CD4-positive, alpha-beta T cell (primary cell): ENCODE measurements at regions not wholly inside any gene's neighbourhood (a gene's known extent, or its start where the extent isn't known, plus 50 kb on each side); places are given as distances from the start of the nearest gene placed in this dataset.

Experiments used
- ATAC-seq: fragments of 200-7000 bp; cut with Tn5 transposase; one replicate; pipeline ENCODE4 v1.10.0; 2022; ENCODE audit warnings: mild to moderate bottlenecking; ENCODE audit not compliant: poor library complexity
- CTCF ChIA-PET: fragments of 350-600 bp; sonication (Branson Sonifier 250); formaldehyde crosslinking; loops from one replicate; lab custom pipeline; 2021; ENCODE audit warnings: antibody characterized with exemption, inconsistent platforms; lab: Charles Lee
- POLR2A ChIA-PET: fragments of 350-600 bp; sonication (Branson Sonifier 250); formaldehyde crosslinking; loops from one replicate; lab custom pipeline; 2021; ENCODE audit warnings: antibody characterized with exemption, inconsistent platforms; lab: Charles Lee
- DNase-seq, 14 experiments: peaks; one replicate each; pipeline ENCODE4 v3.0.0-alpha.2; 2013 to 2020; ENCODE audit warnings: mixed read lengths in 2 of 14
- H3K27ac ChIP-seq, 2 donors: one replicate each; pipeline versions ENCODE4 v1.5.1 to v1.7.0; 2013; ENCODE audit warnings: low read length in 2 of 2, low read depth in 1 of 2, mild to moderate bottlenecking in 1 of 2
- H3K27me3 ChIP-seq, 2 experiments: 1 replicate in 1 of 2; 2 replicates in 1 of 2; pipeline versions ENCODE4 v1.6.1 to v1.7.0; 2013; ENCODE audit warnings: low read length in 2 of 2, control low read depth in 1 of 2, mild to moderate bottlenecking in 1 of 2, moderate library complexity in 1 of 2; ENCODE audit not compliant: insufficient read depth in 2 of 2, control insufficient read depth in 1 of 2
- H3K36me3 ChIP-seq: one replicate; pipeline ENCODE4 v1.6.1; 2013; ENCODE audit warnings: low read length, control low read depth; ENCODE audit not compliant: insufficient read depth
- H3K4me1 ChIP-seq: one replicate; pipeline ENCODE4 v1.6.1; 2013; ENCODE audit warnings: low read length, control low read depth; ENCODE audit not compliant: insufficient read depth
- H3K4me3 ChIP-seq: one replicate; pipeline ENCODE4 v1.5.1; 2013; ENCODE audit warnings: mild to moderate bottlenecking, low read length, moderate library complexity
- H3K9me3 ChIP-seq, 2 experiments: 1 replicate in 1 of 2; 2 replicates in 1 of 2; pipeline versions ENCODE4 v1.6.1 to v1.7.0; 2013; ENCODE audit warnings: low read length in 2 of 2, mild to moderate bottlenecking in 2 of 2, control low read depth in 1 of 2, moderate library complexity in 1 of 2; ENCODE audit not compliant: control insufficient read depth in 1 of 2, insufficient read depth in 1 of 2
- H3K27ac Mint-ChIP-seq: one replicate; pipeline ENCODE4 v1.8.0; 2020; ENCODE audit warnings: mixed read lengths
- H3K27me3 Mint-ChIP-seq: one replicate; pipeline ENCODE4 v1.8.0; 2021; ENCODE audit warnings: mixed read lengths
- H3K36me3 Mint-ChIP-seq: one replicate; pipeline ENCODE4 v1.8.0; 2021; ENCODE audit warnings: low read depth, mixed read lengths
- H3K4me1 Mint-ChIP-seq: one replicate; pipeline ENCODE4 v1.8.0; 2021; ENCODE audit warnings: low read depth, mixed read lengths
- H3K4me3 Mint-ChIP-seq: one replicate; pipeline ENCODE4 v1.8.0; 2020; ENCODE audit warnings: mild to moderate bottlenecking, mixed read lengths
- H3K9me3 Mint-ChIP-seq: one replicate; pipeline ENCODE4 v1.8.0; 2020; ENCODE audit warnings: mixed read lengths
- CTCF ChIP-seq: fragments of 200-600 bp; IDR thresholded peaks from one replicate; pipeline ENCODE4 v1.8.0; 2022; ENCODE audit warnings: antibody characterized with exemption, mild to moderate bottlenecking
- intact Hi-C, 2 experiments: fragments of 100-400 bp; cut with DNase I in 1 of 2; cut with micrococcal nuclease in 1 of 2; formaldehyde crosslinking; loops; one replicate each; pipeline versions ENCODE4 v1.15.1 to v1.9.0; 2023 to 2025; cut with DNase I, micrococcal nuclease

GRCh38 chr6:61217714-61218113, 1068.3 kb downstream of the KHDRBS2 start:
- CTCF ChIA-PET = interaction anchor here (0.7 kb wide), 1 partner anchor 82 kb away, joined by 3 read pairs; no protein-coding TSS in a partner anchor
- no peak overlapping the region for H3K4me3 ChIP-seq
- DNase-seq = no peak
- no peaks in the 10 kb centered on the region for H3K36me3 ChIP-seq
- Mint-ChIP-seq H3K9me3 (peaks cover 19% of the 10 kb centered on the region), H3K27ac (no peak overlapping the region), H3K27me3 (no peaks in the 10 kb centered on the region), H3K4me1 (no peaks in the 10 kb centered on the region), H3K36me3 (no peaks in the 10 kb centered on the region), H3K4me3 (no peak overlapping the region)
- intact Hi-C loops = no loop called here
- H3K27ac ChIP-seq = no peak overlapping the region
- POLR2A ChIA-PET = no interaction called here
- TF ChIP-seq CTCF = no peak
- H3K9me3 ChIP-seq = peaks cover 3 to 9% of the 10 kb centered on the region in 2 experiments
- no peaks in the 10 kb centered on the region for H3K4me1 ChIP-seq
- ATAC-seq = no peak
- H3K27me3 ChIP-seq = no peaks in the 10 kb centered on the region

- Histone ChIP-seq H3K4me3 (no peak overlapping the region), H3K36me3 (no peaks in the 10 kb centered on the region), H3K27ac (no peak overlapping the region), H3K9me3 (peaks cover 0 to 4% of the 10 kb centered on the region in 2 experiments), H3K27me3 (no peaks in the 10 kb centered on the region), H3K4me1 (no peaks in the 10 kb centered on the region)
- Mint-ChIP-seq H3K36me3 (no peaks in the 10 kb centered on the region), H3K4me3 (no peak overlapping the region), H3K9me3 (peaks cover 8% of the 10 kb centered on the region), H3K4me1 (no peaks in the 10 kb centered on the region), H3K27ac (no peak overlapping the region), H3K27me3 (no peaks in the 10 kb centered on the region)
- intact Hi-C loops = no loop called here
- POLR2A ChIA-PET = no interaction called here
- ATAC-seq (no peak), DNase-seq (no peak)
- CTCF ChIA-PET = no interaction called here
- no peak for TF ChIP-seq CTCF
Measured at GRCh38 chr6:61210549-61210948, 1075.5 kb downstream of the KHDRBS2 start.

GRCh38 chr6:61203966-61204496, 1082.0 kb downstream of the KHDRBS2 start:
- Mint-ChIP-seq H3K27me3 (no peaks in the 10 kb centered on the region), H3K4me1 (no peaks in the 10 kb centered on the region), H3K36me3 (no peaks in the 10 kb centered on the region), H3K4me3 (no peak overlapping the region), H3K9me3 (peaks cover 7% of the 10 kb centered on the region), H3K27ac (no peak overlapping the region)
- Histone ChIP-seq H3K9me3 (peaks cover 12 to 21% of the 10 kb centered on the region in 2 experiments), H3K36me3 (no peaks in the 10 kb centered on the region), H3K27ac (no peak overlapping the region), H3K27me3 (no peaks in the 10 kb centered on the region), H3K4me1 (no peaks in the 10 kb centered on the region), H3K4me3 (no peak overlapping the region)
- intact Hi-C loops = no loop called here
- no peak for TF ChIP-seq CTCF
- ATAC-seq (no peak), DNase-seq (no peak)
- ChIA-PET POLR2A (no interaction called here), CTCF (no interaction called here)
